SK-N-SH (cell line): ENCODE measurements at regions not wholly inside any gene's neighbourhood (a gene's known extent, or its start where the extent isn't known, plus 50 kb on each side); places are given as distances from the start of the nearest gene placed in this dataset.

Experiments used
- CTCF ChIA-PET: fragments of 300-600, 350-600 bp; formaldehyde crosslinking; extraction: SDS; loops from one replicate; lab custom pipeline; 2021; lab: Yijun Ruan, JAX
- POLR2A ChIA-PET: fragments of 350-600 bp; sonication (Branson Sonifier 250); formaldehyde crosslinking; extraction: SDS; loops from one replicate; lab custom pipeline; 2020; ENCODE audit warnings: antibody characterized with exemption, inconsistent platforms; lab: Yijun Ruan, JAX
- DNase-seq: peaks from one replicate; pipeline ENCODE4 v3.0.0; 2012
- H2AFZ ChIP-seq: fragments of 200-600 bp; sonication (generic); 2 replicates; pipeline ENCODE4 v1.8.1; 2016; ENCODE audit warnings: antibody characterized with exemption, mild to moderate bottlenecking, low read depth
- H3F3A ChIP-seq: fragments of 200-600 bp; sonication (generic); replicated peaks from 2 replicates; pipeline ENCODE3; 2016; ENCODE audit warnings: antibody characterized with exemption, mild to moderate bottlenecking; ENCODE audit not compliant: insufficient read depth
- H3K27ac ChIP-seq, 2 experiments: fragments of 200-500 bp in 1 of 2; fragments of 200-600 bp in 1 of 2; sonication (Bioruptor generic) in 1 of 2; sonication (generic), shearing (Covaris generic) in 1 of 2; 2 replicates each; pipeline versions ENCODE4 v1.5.1 to v1.6.1; 2014 to 2016; ENCODE audit warnings: low read depth in 2 of 2, inconsistent platforms in 1 of 2, low read length in 1 of 2, mild to moderate bottlenecking in 1 of 2, mixed read lengths in 1 of 2
- H3K27me3 ChIP-seq: fragments of 200-600 bp; sonication (generic), shearing (Covaris generic); 2 replicates; pipeline ENCODE4 v1.6.1; 2016; ENCODE audit warnings: mixed run types; ENCODE audit not compliant: insufficient read depth
- H3K36me3 ChIP-seq, 2 experiments: fragments of 200-500 bp in 1 of 2; fragments of 200-600 bp in 1 of 2; sonication (Bioruptor generic) in 1 of 2; sonication (generic) in 1 of 2; replicated peaks in 1 of 2; 2 replicates each; pipeline versions ENCODE3 to v1.5.1; 2014 to 2016; ENCODE audit warnings: low read length in 1 of 2, mild to moderate bottlenecking in 1 of 2; ENCODE audit not compliant: insufficient read depth in 2 of 2, control insufficient read depth in 1 of 2
- H3K4me1 ChIP-seq, 2 experiments: fragments of 200-500 bp in 1 of 2; fragments of 200-600 bp in 1 of 2; sonication (Bioruptor generic) in 1 of 2; sonication (generic), shearing (Covaris generic) in 1 of 2; 2 replicates each; pipeline versions ENCODE4 v1.5.1 to v1.6.1; 2014 to 2016; ENCODE audit warnings: low read depth in 1 of 2, low read length in 1 of 2, mixed run types in 1 of 2; ENCODE audit not compliant: insufficient read depth in 2 of 2, control insufficient read depth in 1 of 2
- H3K4me2 ChIP-seq: fragments of 200-600 bp; sonication (generic), shearing (Covaris generic); 2 replicates; pipeline ENCODE4 v1.6.1; 2017; ENCODE audit warnings: mixed run types
- H3K4me3 ChIP-seq, 2 experiments: fragments of 200-500 bp in 1 of 2; fragments of 200-600 bp in 1 of 2; sonication (Bioruptor generic) in 1 of 2; sonication (generic), shearing (Covaris generic) in 1 of 2; 2 replicates each; pipeline versions ENCODE4 v1.5.1 to v1.8.1; 2014 to 2016; ENCODE audit warnings: low read depth in 2 of 2, inconsistent platforms in 1 of 2, low read length in 1 of 2, mild to moderate bottlenecking in 1 of 2, mixed read lengths in 1 of 2, moderate library complexity in 1 of 2
- H3K79me2 ChIP-seq: fragments of 200-600 bp; sonication (generic); 2 replicates; pipeline ENCODE4 v1.8.1; 2017; ENCODE audit warnings: mild to moderate bottlenecking; ENCODE audit not compliant: insufficient read depth
- H3K9ac ChIP-seq: fragments of 200-600 bp; sonication (generic); 2 replicates; pipeline ENCODE4 v1.6.1; 2017; ENCODE audit warnings: mixed run types
- H3K9me2 ChIP-seq: fragments of 200-600 bp; sonication (generic); 2 replicates; pipeline ENCODE4 v1.6.1; 2017; ENCODE audit warnings: mixed run types
- H3K9me3 ChIP-seq: fragments of 200-600 bp; sonication (generic); 2 replicates; pipeline ENCODE4 v1.6.1; 2017; ENCODE audit warnings: mixed run types, mild to moderate bottlenecking, moderate library complexity
- H4K20me1 ChIP-seq: fragments of 200-600 bp; sonication (generic); 2 replicates; pipeline ENCODE4 v1.6.1; 2017; ENCODE audit warnings: mild to moderate bottlenecking, mixed run types; ENCODE audit not compliant: insufficient read depth
- JUND ChIP-seq: IDR thresholded peaks from 2 replicates; pipeline ENCODE4 v1.4.0; 2012
- MEF2A ChIP-seq: IDR thresholded peaks from 2 replicates; pipeline ENCODE4 v1.4.0; 2012; ENCODE audit warnings: low read depth, borderline replicate concordance
- MXI1 ChIP-seq: IDR thresholded peaks from 2 replicates; pipeline ENCODE4 v1.6.1; 2012; ENCODE audit warnings: mild to moderate bottlenecking, low read depth, low read length, improper control_type of control experiment
- NFIC ChIP-seq: IDR thresholded peaks from 2 replicates; pipeline ENCODE4 v1.4.0; 2012; ENCODE audit warnings: borderline replicate concordance
- RAD21 ChIP-seq: IDR thresholded peaks from 2 replicates; pipeline ENCODE4 v1.6.1; 2012; ENCODE audit warnings: mild to moderate bottlenecking, low read length
- RCOR1 ChIP-seq: fragments of 150-350 bp; IDR thresholded peaks from 2 replicates; pipeline ENCODE4 v1.6.1; 2017; ENCODE audit warnings: antibody characterized with exemption, low read length
- SIN3A ChIP-seq: IDR thresholded peaks from 2 replicates; pipeline ENCODE4 v1.6.1; 2012; ENCODE audit warnings: low read depth, mild to moderate bottlenecking, low read length, moderate library complexity, borderline replicate concordance
- TAF1 ChIP-seq: IDR thresholded peaks from 2 replicates; pipeline ENCODE4 v1.6.1; 2012; ENCODE audit warnings: low read depth, mild to moderate bottlenecking, low read length, moderate library complexity, borderline replicate concordance
- WGBS: methylation state at CpG from one replicate; pipeline ENCODE4 v1.1.6; 2017; ENCODE audit warnings: low lambda C conversion rate; 5-methylcytosine and 5-hydroxymethylcytosine counted together
- TF ChIP-seq, protein P1 (sequence below): fragments of 200-600 bp; sonication (generic); IDR thresholded peaks from 2 replicates; pipeline ENCODE4 v1.6.1; 2017; ENCODE audit warnings: antibody characterized with exemption, mild to moderate bottlenecking, moderate library complexity
- TF ChIP-seq, protein P2 (sequence below): IDR thresholded peaks from 2 replicates; pipeline ENCODE4 v1.4.0; 2012; ENCODE audit warnings: low read depth, borderline replicate concordance

DNA sequence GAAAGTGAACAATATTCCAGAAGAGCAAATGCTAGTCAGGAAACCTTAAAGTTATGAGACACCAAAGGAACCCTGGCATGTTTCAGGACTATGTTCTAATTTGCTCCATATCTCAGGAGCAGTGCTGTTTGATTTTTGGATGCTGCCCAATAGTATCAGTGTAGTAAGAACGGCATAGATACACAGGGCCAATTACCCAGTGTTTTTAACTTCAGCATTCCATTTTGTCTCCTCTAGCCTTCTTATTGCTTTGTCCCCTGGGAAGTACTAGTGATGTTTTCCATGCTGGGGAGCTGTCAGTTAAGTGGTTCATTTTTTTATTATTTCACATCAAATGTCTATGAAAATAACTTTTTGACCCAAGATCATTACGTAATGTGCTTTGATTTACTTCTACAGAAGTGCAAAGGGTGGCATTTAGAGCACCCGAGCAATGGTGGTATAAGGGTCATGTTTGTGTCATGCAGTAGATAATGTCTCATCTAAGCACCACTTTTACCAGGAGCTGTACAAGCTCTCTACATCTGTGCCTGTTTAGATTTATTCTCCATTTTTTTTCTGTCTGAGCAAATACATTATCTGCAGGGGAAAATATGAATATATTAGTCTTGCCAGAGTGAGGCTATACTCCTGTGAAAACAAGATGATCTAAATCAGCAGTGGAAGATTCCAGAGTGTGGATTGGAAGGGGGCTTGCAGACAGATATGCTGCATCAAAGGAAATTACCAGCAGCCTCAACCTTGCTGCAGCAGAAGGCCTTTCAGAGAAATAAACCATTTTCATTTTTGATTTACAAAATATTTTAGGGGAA, 198.8 kb upstream of the OPRM1 start (continued):
- TF ChIP-seq, protein P1, sequence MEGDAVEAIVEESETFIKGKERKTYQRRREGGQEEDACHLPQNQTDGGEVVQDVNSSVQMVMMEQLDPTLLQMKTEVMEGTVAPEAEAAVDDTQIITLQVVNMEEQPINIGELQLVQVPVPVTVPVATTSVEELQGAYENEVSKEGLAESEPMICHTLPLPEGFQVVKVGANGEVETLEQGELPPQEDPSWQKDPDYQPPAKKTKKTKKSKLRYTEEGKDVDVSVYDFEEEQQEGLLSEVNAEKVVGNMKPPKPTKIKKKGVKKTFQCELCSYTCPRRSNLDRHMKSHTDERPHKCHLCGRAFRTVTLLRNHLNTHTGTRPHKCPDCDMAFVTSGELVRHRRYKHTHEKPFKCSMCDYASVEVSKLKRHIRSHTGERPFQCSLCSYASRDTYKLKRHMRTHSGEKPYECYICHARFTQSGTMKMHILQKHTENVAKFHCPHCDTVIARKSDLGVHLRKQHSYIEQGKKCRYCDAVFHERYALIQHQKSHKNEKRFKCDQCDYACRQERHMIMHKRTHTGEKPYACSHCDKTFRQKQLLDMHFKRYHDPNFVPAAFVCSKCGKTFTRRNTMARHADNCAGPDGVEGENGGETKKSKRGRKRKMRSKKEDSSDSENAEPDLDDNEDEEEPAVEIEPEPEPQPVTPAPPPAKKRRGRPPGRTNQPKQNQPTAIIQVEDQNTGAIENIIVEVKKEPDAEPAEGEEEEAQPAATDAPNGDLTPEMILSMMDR = no peak
- TF ChIP-seq RCOR1 = no peak
- TF ChIP-seq RAD21 = no peak
- TF ChIP-seq, protein P2, sequence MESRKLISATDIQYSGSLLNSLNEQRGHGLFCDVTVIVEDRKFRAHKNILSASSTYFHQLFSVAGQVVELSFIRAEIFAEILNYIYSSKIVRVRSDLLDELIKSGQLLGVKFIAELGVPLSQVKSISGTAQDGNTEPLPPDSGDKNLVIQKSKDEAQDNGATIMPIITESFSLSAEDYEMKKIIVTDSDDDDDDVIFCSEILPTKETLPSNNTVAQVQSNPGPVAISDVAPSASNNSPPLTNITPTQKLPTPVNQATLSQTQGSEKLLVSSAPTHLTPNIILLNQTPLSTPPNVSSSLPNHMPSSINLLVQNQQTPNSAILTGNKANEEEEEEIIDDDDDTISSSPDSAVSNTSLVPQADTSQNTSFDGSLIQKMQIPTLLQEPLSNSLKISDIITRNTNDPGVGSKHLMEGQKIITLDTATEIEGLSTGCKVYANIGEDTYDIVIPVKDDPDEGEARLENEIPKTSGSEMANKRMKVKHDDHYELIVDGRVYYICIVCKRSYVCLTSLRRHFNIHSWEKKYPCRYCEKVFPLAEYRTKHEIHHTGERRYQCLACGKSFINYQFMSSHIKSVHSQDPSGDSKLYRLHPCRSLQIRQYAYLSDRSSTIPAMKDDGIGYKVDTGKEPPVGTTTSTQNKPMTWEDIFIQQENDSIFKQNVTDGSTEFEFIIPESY = no peak
- no peak for TF ChIP-seq NFIC
- TF ChIP-seq JUND = no peak
- TF ChIP-seq TAF1 = no peak
- no peak for TF ChIP-seq SIN3A

DNA sequence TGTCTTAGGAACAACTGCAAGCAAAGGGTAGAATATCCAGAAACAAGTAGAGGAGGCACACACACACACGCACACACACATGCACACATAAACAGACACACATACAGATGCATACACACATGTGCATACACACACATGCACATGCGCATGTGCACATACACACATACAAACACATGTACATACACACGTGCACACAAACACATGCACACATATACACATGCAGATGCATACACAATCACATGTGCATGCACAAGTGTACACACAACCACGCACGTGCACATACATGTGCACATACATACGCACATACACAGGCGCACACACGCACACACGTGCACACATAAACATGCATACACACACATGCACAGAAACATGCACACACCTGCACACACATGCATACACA, 206.5 kb upstream of the OPRM1 start:
- H3K9ac ChIP-seq = no peak overlapping the region
- no peaks in the 10 kb centered on the region for H3K36me3 ChIP-seq
- ChIA-PET CTCF (no interaction called here), POLR2A (no interaction called here)
- no peak overlapping the region for H2AFZ ChIP-seq
- no peak for DNase-seq
- no peaks in the 10 kb centered on the region for H3F3A ChIP-seq
- no peak for TF ChIP-seq MEF2A
- H3K27me3 ChIP-seq = no peaks in the 10 kb centered on the region
- no peaks in the 10 kb centered on the region for H4K20me1 ChIP-seq
- no peaks in the 10 kb centered on the region; a peak in 1 of 4 replicates for H3K4me1 ChIP-seq
- no peaks in the 10 kb centered on the region for H3K9me2 ChIP-seq
- 62% methylated on average over 6 of the region's 9 CpGs for WGBS
- no peak overlapping the region for H3K4me3 ChIP-seq
- H3K79me2 ChIP-seq = no peaks in the 10 kb centered on the region
- H3K9me3 ChIP-seq = no peaks in the 10 kb centered on the region
- no peak overlapping the region for H3K4me2 ChIP-seq
- H3K27ac ChIP-seq = no peak overlapping the region

DNA sequence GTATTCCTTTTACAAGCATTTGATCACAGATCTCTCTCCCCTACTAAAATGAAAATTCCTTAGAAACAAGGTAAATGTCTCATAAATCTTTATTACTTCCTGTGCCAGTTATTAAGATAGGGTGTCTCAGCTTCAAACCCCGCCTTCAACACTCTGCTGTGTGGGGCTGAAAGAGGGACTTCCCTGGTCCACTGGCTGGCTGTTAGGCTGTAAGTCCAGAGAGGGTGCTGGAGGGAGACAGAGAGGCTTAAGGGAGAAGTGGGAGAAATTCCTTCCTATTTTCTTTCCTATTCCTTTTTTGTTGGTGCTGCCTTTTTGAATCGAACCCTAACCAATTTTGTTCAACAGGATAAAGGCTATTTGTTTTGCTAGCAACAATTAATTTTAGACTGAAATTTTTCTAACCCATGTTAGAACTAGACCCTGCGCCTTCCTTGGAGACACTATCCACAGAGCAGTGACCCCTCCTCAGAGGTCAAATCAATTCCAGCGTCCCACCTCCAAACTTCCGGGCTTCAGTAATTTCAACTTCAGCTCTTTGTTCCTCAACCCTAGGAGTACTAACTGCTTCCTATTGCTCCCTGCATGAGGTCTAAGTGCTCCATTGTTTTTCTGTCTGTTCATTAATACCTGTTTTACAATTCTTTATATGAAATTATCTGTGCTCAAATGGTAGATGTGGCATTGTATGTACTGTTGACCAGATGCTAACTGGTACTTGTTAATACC, 207.5 kb upstream of the OPRM1 start:
- H3K79me2 ChIP-seq = no peaks in the 10 kb centered on the region
- ChIA-PET POLR2A (no interaction called here), CTCF (no interaction called here)

More for the DNA sequence above, 207.5 kb upstream of the OPRM1 start:
- no peaks in the 10 kb centered on the region for H4K20me1 ChIP-seq
- no peak for TF ChIP-seq MXI1
- TF ChIP-seq, all 33 proteins: peak for 0
- H2AFZ ChIP-seq = no peak overlapping the region
- H3K9me3 ChIP-seq = no peaks in the 10 kb centered on the region
- no peak for DNase-seq
- H3K9ac ChIP-seq = no peak overlapping the region
- no peaks in the 10 kb centered on the region for H3K36me3 ChIP-seq
- no peak overlapping the region for H3K4me3 ChIP-seq
- no peaks in the 10 kb centered on the region; a peak in 1 of 4 replicates for H3K4me1 ChIP-seq
- WGBS = 66% methylated on average over 5 of the region's 5 CpGs
- no peaks in the 10 kb centered on the region for H3K27me3 ChIP-seq
- H3K4me2 ChIP-seq = no peak overlapping the region
- H3K9me2 ChIP-seq = no peaks in the 10 kb centered on the region
- H3F3A ChIP-seq = no peaks in the 10 kb centered on the region
- H3K27ac ChIP-seq = no peak overlapping the region
